ENCODE measurements at regions not wholly inside any gene's neighbourhood (a gene's known extent, or its start where the extent isn't known, plus 50 kb on each side); places are given as distances from the start of the nearest gene placed in this dataset.

- no peak overlapping the region for H3K23ac ChIP-seq (ENCODE audit: low read depth, low read length)
- H3K18ac ChIP-seq (ENCODE audit: low read depth, low read length), result no peak overlapping the region
- dilution Hi-C loops (cut with HindIII; ENCODE audit: low sequenced_read_pairs, unreplicated experiment) (no loop called here), in situ Hi-C loops (cut with MboI; ENCODE audit: low sequenced_read_pairs) (no loop called here), intact Hi-C loops (cut with micrococcal nuclease) (no loop called here)
- no TSS peak for BruUV-seq (replicated peaks)
- no peak overlapping the region for H3K4me2 ChIP-seq (ENCODE audit: low read depth, low read length)
- H3K27me3 ChIP-seq (ENCODE audit: control insufficient read depth, insufficient read depth, low read length), result peaks cover 19% of the 10 kb centered on the region
- no peak overlapping the region for H3K27ac ChIP-seq (ENCODE audit: insufficient read depth, low read length)
- H3K56ac ChIP-seq (ENCODE audit: extremely low read depth, insufficient read depth, low read length), result no peak overlapping the region
- no peaks in the 10 kb centered on the region for H4K20me1 ChIP-seq (ENCODE audit: insufficient read depth, low read length)
- H3K36me3 ChIP-seq (ENCODE audit: control insufficient read depth, insufficient read depth, low read length), result no peaks in the 10 kb centered on the region
- POLR2A ChIA-PET (ENCODE audit: unreplicated experiment), result no interaction called here
- no peak overlapping the region for H3K4ac ChIP-seq (ENCODE audit: low read depth, low read length)
- H3K9me1 ChIP-seq (ENCODE audit: insufficient read depth, low read length), result no peaks in the 10 kb centered on the region
- H3K4me3 ChIP-seq (ENCODE audit: insufficient read depth, low read depth, low read length), result no peak overlapping the region
- ATAC-seq (ENCODE audit: low read depth) (no peak), DNase-seq (no peak)
- no peak overlapping the region for H2BK20ac ChIP-seq (ENCODE audit: low read depth, low read length)
- H2BK5ac ChIP-seq (ENCODE audit: low read depth, low read length, poor library complexity, severe bottlenecking), result no peak overlapping the region
- CTCF ChIA-PET, result interaction anchor here (1.7 to 1.9 kb wide), 2 partner anchors 10 to 214 kb away, joined by 4 to 17 read pairs; no protein-coding TSS in a partner anchor
- no peaks in the 10 kb centered on the region for H3K9me3 ChIP-seq (ENCODE audit: control insufficient read depth, insufficient read depth, low read length)
- H2AK9ac ChIP-seq (replicated peaks; ENCODE audit: low read depth, low read length, poor library complexity), result no peak overlapping the region
- no peak overlapping the region for H2AK5ac ChIP-seq (ENCODE audit: low read depth, low read length)
- H3K14ac ChIP-seq (replicated peaks; ENCODE audit: low read depth, low read length), result no peak overlapping the region
- no peak for TF ChIP-seq MAZ (IDR thresholded peaks at IDR 0.05; ENCODE audit: borderline replicate concordance, low read depth, low read length)
- TF ChIP-seq CHD1 (IDR thresholded peaks at IDR 0.05; ENCODE audit: low read depth, low read length), result no peak
- TF ChIP-seq MAFK (IDR thresholded peaks at IDR 0.05; ENCODE audit: low read depth, low read length), result no peak
- TF ChIP-seq USF2 (IDR thresholded peaks at IDR 0.05; ENCODE audit: low read depth, low read length), result no peak
- TF ChIP-seq RFX5 (IDR thresholded peaks at IDR 0.05; ENCODE audit: low read depth, low read length), result no peak
- TF ChIP-seq RAD21 (IDR thresholded peaks at IDR 0.05; ENCODE audit: low read length), result no peak
- TF ChIP-seq ELK1 (IDR thresholded peaks at IDR 0.05; ENCODE audit: borderline replicate concordance, low read depth, low read length), result no peak
- TF ChIP-seq SMC3 (IDR thresholded peaks at IDR 0.05; ENCODE audit: low read depth, low read length), result no peak
- TF ChIP-seq RCOR1 (IDR thresholded peaks at IDR 0.05; ENCODE audit: insufficient replicate concordance, low read length), result no peak
- no peak for TF ChIP-seq BHLHE40 (IDR thresholded peaks at IDR 0.05; ENCODE audit: low read depth, low read length)
- TF ChIP-seq, protein P1, sequence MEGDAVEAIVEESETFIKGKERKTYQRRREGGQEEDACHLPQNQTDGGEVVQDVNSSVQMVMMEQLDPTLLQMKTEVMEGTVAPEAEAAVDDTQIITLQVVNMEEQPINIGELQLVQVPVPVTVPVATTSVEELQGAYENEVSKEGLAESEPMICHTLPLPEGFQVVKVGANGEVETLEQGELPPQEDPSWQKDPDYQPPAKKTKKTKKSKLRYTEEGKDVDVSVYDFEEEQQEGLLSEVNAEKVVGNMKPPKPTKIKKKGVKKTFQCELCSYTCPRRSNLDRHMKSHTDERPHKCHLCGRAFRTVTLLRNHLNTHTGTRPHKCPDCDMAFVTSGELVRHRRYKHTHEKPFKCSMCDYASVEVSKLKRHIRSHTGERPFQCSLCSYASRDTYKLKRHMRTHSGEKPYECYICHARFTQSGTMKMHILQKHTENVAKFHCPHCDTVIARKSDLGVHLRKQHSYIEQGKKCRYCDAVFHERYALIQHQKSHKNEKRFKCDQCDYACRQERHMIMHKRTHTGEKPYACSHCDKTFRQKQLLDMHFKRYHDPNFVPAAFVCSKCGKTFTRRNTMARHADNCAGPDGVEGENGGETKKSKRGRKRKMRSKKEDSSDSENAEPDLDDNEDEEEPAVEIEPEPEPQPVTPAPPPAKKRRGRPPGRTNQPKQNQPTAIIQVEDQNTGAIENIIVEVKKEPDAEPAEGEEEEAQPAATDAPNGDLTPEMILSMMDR (conservative IDR thresholded peaks at IDR 0.05; ENCODE audit: low read depth, low read length), result no peak
- TF ChIP-seq NFE2L2 (IDR thresholded peaks at IDR 0.05; ENCODE audit: low read depth, low read length), result no peak
- no peak for TF ChIP-seq MXI1 (IDR thresholded peaks at IDR 0.05; ENCODE audit: borderline replicate concordance, low read depth, low read length)
- TF ChIP-seq POLR2A (IDR thresholded peaks at IDR 0.05; ENCODE audit: low read depth, low read length), result no peak
- TF ChIP-seq CEBPB (IDR thresholded peaks at IDR 0.05; ENCODE audit: low read depth, low read length), result no peak
- TF ChIP-seq FOS (IDR thresholded peaks at IDR 0.05; ENCODE audit: low read depth, low read length), result no peak
- no peak overlapping the region for H4K91ac ChIP-seq (ENCODE audit: insufficient read depth, low read depth, low read length)
- H3K4me1 ChIP-seq (ENCODE audit: control insufficient read depth, insufficient read depth, low read length), result no peaks in the 10 kb centered on the region
- H2BK15ac ChIP-seq (ENCODE audit: low read depth, low read length), result no peak overlapping the region
- no peak overlapping the region for H2AFZ ChIP-seq (replicated peaks; ENCODE audit: low read length, poor library complexity)
- WGBS, 2 experiments (ENCODE audit: extremely low coverage in 2 of 2, insufficient read length in 1 of 2), result 70% methylated on average over 2 of the region's 5 CpGs; no CpG with 5 or more reads in 1 of the 2 experiments
- H4K5ac ChIP-seq (ENCODE audit: low read depth, low read length), result no peak overlapping the region
- no peak overlapping the region for H4K8ac ChIP-seq (ENCODE audit: low read depth in 2 of 2, low read length in 2 of 2)
- no peak overlapping the region for H2BK120ac ChIP-seq (ENCODE audit: low read depth, low read length)
- no peak overlapping the region for H3K9ac ChIP-seq (ENCODE audit: low read depth, low read length)
- H3K79me1 ChIP-seq (ENCODE audit: low read depth in 1 of 2, low read length in 2 of 2), result no peaks in the 10 kb centered on the region
Observed at GRCh38 chr22:22421392-22421791, 87.2 kb downstream of the ZNF280B start.

Measured in IMR-90 (cell line).